GM19035 (cell line): ENCODE measurements at regions not wholly inside any gene's neighbourhood (a gene's known extent, or its start where the extent isn't known, plus 50 kb on each side); places are given as distances from the start of the nearest gene placed in this dataset.
A peak's percentile ranks its signal among the peaks of the same experiment; 100 is the strongest.
"Not testable (repeated sequence)": the region's sequence is repeated elsewhere in the genome, so short reads cannot be mapped to it uniquely, and the experiment has no call there.

Experiments
- ATAC-seq: cut with Tn5 transposase; IDR thresholded peaks from one replicate; pipeline ENCODE4 v1.9.1; 2021; ENCODE audit not compliant: unreplicated experiment

DNA sequence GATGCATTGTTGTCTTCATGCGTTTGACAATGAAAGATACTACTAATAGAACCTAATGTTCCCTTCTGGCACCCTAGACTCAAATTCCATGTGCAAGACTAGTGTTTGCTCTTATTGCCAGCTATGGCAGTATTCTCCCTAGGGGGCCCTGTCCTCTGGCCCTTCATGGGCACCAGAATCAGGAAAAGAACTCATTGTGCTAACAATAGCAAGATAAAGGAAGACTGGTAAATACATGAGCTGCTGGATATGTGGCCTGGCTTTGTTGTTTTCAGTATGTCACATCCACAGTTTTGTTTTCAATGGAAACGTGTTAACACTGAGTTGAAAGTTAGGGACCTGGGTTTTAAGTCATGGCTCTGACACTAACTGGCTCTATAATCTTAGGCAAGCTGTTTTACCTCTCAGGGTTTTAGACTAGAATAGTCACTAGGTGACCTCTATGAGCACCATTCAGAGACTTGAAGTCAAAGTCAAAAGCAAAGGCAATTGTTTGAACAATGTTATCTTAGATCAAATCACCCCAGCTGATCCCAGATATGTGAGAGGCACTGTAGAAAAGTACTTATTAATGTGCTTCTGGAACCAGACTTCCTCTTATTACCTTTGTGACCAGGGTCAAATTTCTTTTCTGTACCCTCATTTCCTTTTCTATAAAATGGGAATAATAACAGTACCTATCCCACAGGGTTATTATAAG is 253.7 kb upstream of the DIAPH2 start:
- no peak for ATAC-seq

DNA sequence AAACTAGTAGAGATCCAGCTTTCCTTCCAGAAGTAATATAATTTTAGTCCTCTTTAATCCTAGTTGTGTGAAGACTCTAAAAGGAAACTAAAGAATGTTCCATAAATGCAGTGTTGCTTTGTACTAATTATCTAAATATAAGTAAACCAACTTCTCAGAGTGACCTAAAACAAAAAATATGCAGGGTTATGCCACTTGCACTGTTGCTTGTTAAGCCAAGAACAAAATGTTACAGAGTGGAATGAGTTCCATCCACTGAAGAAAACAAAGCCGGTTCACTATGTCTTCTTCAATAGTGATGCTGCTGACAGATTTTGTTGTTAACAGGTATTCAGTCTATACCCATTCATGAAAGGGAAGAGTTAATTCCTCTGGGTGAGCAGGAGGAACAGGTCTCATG is 252.0 kb upstream of the DIAPH2 start:
- no peak for ATAC-seq

- no peak for ATAC-seq
These were observed 251.1 kb upstream of the DIAPH2 start for GRCh38 chrX:96433409-96434077.

DNA sequence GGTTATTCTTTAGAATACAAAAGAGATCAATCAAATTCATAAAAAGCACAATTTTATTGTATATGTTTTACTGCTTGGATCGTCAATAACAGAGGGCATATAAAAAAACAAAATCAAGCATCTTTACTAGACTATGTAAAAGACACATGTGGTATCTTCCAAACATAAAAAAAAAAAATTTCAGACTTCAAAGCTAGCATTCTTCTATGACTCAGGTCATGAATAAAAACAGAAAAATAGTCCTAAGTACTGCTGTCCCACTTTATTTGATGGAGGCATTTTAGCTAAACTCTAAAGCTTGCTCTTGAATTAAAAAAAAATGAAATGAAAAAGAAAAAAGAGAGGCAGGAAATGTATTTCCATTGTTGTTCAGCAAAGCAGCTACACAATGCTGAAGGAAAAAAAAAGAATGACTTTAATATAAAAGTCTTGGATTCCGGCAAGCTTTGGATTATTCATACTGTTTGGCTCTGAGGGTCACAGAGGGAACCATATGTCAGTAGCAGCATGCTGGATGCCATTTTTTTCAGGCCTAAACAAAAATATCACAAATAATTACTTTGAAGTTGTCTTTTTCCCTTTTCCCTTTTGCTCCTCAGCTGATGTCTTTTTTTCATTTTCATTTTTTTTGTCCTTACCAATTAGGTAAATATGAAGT is 249.1 kb upstream of the DIAPH2 start:
- ATAC-seq, result no peak

GRCh38 chrX:96436105-96436504 is 248.5 kb upstream of the DIAPH2 start:
- ATAC-seq, result no peak

DNA sequence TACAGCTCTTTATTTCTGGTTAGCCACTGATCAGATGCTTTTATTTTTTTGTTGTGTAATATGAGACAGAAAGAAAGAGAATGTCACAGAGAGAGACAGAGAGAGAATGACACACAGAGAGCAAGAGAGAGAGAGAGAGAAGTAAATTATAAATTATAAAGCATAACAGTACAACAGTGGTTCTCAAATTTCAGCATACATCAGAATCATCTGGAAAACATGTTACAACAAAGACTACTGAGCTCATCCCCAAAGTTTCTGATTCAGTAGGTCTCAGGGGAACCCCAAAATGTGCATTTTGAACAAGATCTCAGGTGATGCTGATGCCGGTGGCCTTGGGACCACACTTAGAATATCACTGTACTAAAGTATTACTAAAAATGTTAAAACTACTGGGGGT is 245.8 kb upstream of the DIAPH2 start:
- ATAC-seq, result no peak

- no peak for ATAC-seq
These were observed 243.7 kb upstream of the DIAPH2 start for GRCh38 chrX:96440941-96441340.

DNA sequence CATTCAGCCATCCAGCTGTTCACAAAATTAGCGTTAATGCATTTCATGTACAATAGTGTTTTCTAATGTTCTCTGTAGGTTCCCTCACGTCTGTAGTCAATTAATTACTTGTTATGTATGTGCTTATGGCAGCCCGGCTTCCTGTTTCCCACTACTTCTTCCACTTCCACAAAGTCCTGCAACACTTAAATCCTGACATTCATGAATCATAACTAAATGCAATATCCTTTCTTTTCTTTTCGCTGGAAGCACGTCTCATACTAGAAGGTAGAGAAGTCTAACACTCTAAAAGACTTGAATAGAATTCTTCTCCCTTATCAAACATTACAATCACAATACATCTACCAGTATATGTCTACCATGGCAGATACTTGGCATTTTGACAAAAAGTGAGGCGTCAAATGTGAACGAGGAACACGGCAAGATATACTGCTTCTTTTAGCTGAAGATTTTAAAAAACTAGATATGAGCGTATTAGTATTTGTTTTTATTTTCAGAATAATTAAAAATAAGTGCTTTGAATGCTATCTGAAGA is 239.0 kb upstream of the DIAPH2 start:
- no peak for ATAC-seq

- no peak for ATAC-seq
These were observed 238.1 kb upstream of the DIAPH2 start for GRCh38 chrX:96446524-96446923.

DNA sequence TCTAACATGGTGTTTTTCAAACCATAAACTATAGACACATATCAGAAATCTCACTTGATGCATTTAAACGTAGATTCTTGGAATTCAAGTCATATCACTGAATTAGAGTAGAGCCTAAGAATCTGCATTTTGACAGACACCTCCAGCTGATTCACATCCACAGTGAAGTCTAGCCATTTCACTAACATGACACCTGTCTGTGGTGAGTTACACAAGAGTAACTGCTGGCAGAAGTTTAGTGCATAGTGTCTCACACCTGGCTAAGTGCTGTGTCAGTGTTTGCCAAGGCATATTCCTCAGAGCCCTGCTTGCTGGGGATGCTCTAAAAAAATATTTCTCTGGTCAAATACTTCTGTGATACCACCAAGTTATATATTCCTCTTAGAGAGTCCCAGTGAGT is 237.5 kb upstream of the DIAPH2 start:
- no peak for ATAC-seq

DNA sequence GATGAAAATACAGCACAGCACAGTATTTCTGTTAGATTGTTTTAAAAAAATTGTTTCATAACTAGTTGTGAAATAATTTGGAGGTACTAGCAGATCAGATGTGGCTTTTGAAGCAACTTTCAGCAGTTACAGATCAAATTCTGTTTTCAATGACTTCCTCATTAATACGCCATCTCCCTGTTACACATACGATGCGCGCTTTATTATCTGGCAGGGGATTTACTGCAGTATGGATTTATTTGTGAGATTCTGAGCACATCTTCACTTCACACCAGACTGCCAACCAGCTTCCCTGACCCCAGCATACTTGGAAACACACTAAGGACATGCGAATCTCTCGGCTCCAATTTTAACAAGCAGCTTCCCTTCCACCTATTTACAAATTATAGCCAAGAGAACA is 235.5 kb upstream of the DIAPH2 start:
- ATAC-seq, result no peak

DNA sequence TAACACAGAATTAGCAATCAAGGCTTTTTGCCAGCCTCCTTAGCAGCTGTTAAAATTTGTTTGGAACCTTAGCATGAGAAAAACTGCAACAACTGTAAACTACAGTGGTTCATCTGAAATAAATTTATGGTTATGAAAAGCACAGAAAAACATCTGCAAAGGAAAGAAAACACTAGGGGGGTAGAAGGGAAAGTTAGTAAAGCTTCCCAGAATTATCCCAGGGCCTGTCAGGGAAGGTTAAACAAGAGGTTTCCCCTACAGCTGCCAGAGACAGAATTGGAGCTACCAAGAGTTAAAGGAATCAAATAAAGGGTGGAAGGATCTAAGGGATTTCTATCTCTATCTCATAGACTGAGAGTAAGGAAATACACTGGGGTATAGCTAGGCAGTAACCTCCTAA is 234.7 kb upstream of the DIAPH2 start:
- ATAC-seq, result no peak

DNA sequence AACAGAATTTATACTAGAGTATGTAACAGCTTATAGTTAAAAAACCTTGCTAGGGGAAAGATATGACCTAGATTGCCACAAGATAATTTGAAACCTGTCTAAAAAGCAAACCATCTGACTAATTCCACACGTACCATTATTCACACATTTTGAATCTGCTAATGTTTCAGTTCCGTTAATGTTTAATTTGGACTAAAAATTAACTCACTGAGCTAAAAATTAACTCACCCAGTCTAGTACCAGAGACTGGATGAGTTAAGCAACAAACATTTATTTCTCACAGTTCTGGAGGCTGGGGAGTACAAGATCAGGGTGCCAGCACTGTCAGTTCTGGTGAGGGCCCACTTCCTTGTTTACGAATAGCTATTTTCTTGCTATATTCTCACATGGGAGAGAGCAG is 231.5 kb upstream of the DIAPH2 start:
- ATAC-seq, result peak; percentile 81

DNA sequence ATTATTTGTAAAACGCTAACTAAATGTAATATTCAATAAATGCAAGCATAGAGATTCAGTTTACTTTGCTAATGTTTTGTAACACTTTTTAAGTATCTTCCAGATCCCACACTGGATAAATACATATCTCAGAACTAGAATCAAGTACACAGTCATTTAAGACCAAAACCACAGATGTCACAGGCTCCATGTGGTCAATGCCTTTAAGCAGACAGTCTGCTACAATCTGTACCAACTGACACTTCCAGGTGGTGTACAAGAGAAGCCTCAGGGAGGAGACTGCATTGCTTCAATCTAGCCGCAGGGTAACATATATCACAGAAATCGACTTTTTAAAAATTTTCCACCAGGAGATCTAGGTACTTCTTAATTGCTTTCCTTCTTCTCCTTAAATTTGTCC is 229.6 kb upstream of the DIAPH2 start:
- no peak for ATAC-seq

GRCh38 chrX:96464880-96465558 is 219.6 kb upstream of the DIAPH2 start:
- ATAC-seq, result no peak

- ATAC-seq, result no peak
These were observed 210.5 kb upstream of the DIAPH2 start for GRCh38 chrX:96474029-96474740.

DNA sequence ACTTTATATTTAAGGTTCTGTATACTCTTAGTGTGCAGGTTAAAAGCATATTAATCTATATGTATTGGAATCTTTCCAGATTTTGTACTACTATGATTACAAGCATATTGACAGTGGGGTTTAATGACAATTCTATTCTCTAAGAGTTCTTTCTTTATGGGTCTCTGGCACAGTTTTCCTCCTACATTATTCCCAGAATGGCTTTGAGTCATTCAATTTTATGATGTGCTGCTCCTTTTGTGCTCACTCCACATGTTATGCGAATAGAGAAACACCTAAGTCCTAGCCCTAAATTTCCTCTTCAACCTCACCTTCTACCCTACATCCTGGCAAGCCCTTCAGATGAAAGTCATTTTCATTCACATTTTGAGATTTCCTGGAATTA is 209.9 kb upstream of the DIAPH2 start:
- no peak for ATAC-seq

- no peak for ATAC-seq
These were observed 204.6 kb upstream of the DIAPH2 start for GRCh38 chrX:96480081-96480480.

DNA sequence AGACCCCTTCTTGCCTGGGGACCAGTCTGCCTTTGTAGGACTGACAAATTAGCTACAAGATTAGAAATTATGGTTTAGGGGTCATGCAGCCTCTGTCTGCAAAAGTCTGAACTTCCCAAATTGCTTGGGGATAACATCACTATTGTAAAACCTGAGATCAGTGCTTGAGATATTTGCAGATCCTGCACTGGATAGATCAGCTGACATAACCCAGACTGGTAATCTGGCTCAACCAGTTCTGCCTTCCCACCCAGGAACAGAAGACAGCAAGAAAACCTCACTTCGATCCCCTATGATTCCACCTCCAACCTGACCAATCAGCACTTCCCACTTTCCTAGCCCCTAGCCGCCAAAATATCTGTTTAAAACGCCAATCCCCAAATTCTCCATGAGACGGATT is 202.8 kb upstream of the DIAPH2 start:
- ATAC-seq, result no peak

GRCh38 chrX:96483647-96484160 is 200.9 kb upstream of the DIAPH2 start:
- ATAC-seq, result no peak

DNA sequence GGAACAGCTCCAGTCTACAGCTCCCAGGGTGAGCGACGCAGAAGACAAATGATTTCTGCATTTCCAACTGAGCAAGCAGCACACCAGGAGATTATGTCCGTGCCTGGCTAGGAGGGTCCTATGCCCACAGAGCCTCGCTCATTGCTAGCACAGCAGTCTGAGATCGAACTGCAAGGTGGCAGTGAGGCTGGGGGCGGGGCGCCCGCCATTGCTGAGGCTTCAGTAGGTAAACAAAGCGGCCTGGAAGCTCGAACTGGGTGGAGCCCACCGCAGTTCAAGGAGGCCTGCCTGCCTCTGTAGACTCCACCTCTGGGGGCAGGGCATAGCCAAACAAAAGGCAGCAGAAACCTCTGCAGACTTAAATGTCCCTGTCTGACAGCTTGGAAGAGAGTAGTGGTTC is 198.0 kb upstream of the DIAPH2 start:
- ATAC-seq, result not testable (repeated sequence)
